HEK293T (cell line): ENCODE measurements at regions not wholly inside any gene's neighbourhood (a gene's known extent, or its start where the extent isn't known, plus 50 kb on each side); places are given as distances from the start of the nearest gene placed in this dataset.
A peak's percentile ranks its signal among the peaks of the same experiment; 100 is the strongest.

Source experiments
- CTCF ChIA-PET: fragments of 350-600 bp; formaldehyde crosslinking; extraction: SDS; loops from one replicate; lab custom pipeline; 2021; ENCODE audit warnings: antibody characterized with exemption, inconsistent platforms; lab: Yijun Ruan, JAX
- POLR2A ChIA-PET: fragments of 350-600 bp; formaldehyde crosslinking; extraction: SDS; loops from one replicate; lab custom pipeline; 2020; ENCODE audit warnings: antibody characterized with exemption, inconsistent platforms; lab: Yijun Ruan, JAX
- DNase-seq: peaks from one replicate; pipeline ENCODE4 v3.0.0; 2012; ENCODE audit warnings: mixed read lengths; ENCODE audit errors: extremely low spot score
- ARNT ChIP-seq: fragments of 450-650 bp; IDR thresholded peaks from 2 replicates; pipeline ENCODE4 v1.6.1; 2017; ENCODE audit warnings: mild to moderate bottlenecking
- BHLHE40 ChIP-seq: fragments of 450-650 bp; IDR thresholded peaks from 2 replicates; pipeline ENCODE4 v1.6.1; 2016; ENCODE audit warnings: mild to moderate bottlenecking, moderate library complexity, borderline replicate concordance
- CTBP1 ChIP-seq: fragments of 450-650 bp; IDR thresholded peaks from 2 replicates; pipeline ENCODE4 v1.6.1; 2016; ENCODE audit warnings: borderline replicate concordance
- ELF4 ChIP-seq: fragments of 450-650 bp; IDR thresholded peaks from 2 replicates; pipeline ENCODE4 v1.6.1; 2017; ENCODE audit warnings: antibody characterized with exemption
- FOXA1 ChIP-seq: fragments of 450-650 bp; IDR thresholded peaks from 2 replicates; pipeline ENCODE4 v1.6.1; 2016; ENCODE audit warnings: mild to moderate bottlenecking
- FOXK2 ChIP-seq: fragments of 450-650 bp; IDR thresholded peaks from 2 replicates; pipeline ENCODE4 v1.6.1; 2016; ENCODE audit warnings: mild to moderate bottlenecking
- FOXM1 ChIP-seq: fragments of 450-650 bp; IDR thresholded peaks from 2 replicates; pipeline ENCODE4 v1.6.1; 2017; ENCODE audit warnings: mild to moderate bottlenecking, borderline replicate concordance
- HDGF ChIP-seq: fragments of 450-650 bp; IDR thresholded peaks from 2 replicates; pipeline ENCODE4 v1.6.1; 2017; ENCODE audit warnings: antibody characterized with exemption, borderline replicate concordance
- L3MBTL2 ChIP-seq: fragments of 450-650 bp; conservative IDR thresholded peaks from 2 replicates; pipeline ENCODE4 v1.6.1; 2016; ENCODE audit warnings: mild to moderate bottlenecking
- LEF1 ChIP-seq: fragments of 450-650 bp; IDR thresholded peaks from 2 replicates; pipeline ENCODE4 v1.6.1; 2017; ENCODE audit warnings: mild to moderate bottlenecking, borderline replicate concordance
- NFRKB ChIP-seq: fragments of 450-650 bp; IDR thresholded peaks from 2 replicates; pipeline ENCODE4 v1.6.1; 2016; ENCODE audit warnings: mild to moderate bottlenecking, moderate library complexity
- PKNOX1 ChIP-seq: fragments of 450-650 bp; IDR thresholded peaks from 2 replicates; pipeline ENCODE4 v1.6.1; 2016
- SP1 ChIP-seq: fragments of 450-650 bp; IDR thresholded peaks from 2 replicates; pipeline ENCODE4 v1.6.1; 2017
- SUZ12 ChIP-seq: fragments of 450-650 bp; IDR thresholded peaks from 2 replicates; pipeline ENCODE4 v1.6.1; 2016; ENCODE audit warnings: mild to moderate bottlenecking
- TARDBP ChIP-seq: fragments of 450-650 bp; IDR thresholded peaks from 2 replicates; pipeline ENCODE4 v1.6.1; 2016
- ZNF384 ChIP-seq: fragments of 450-650 bp; IDR thresholded peaks from 2 replicates; pipeline ENCODE4 v1.6.1; 2016

GRCh38 chr1:43067977-43068751 lies 103.9 kb downstream of the EBNA1BP2 start:
- peak; percentile 28 for DNase-seq
- TF ChIP-seq L3MBTL2 (no peak), NFRKB (no peak), FOXM1 (no peak), FOXA1 (no peak), ZNF384 (no peak), ELF4 (no peak), PKNOX1 (no peak), ARNT (no peak), TARDBP (no peak), SP1 (no peak), CTBP1 (no peak), HDGF (no peak), BHLHE40 (no peak), LEF1 (no peak), SUZ12 (no peak), FOXK2 (no peak)
- POLR2A ChIA-PET = interaction anchor here (1.4 kb wide), 1 partner anchor 301 kb away, joined by 3 read pairs; the partner anchor contains the start of genes C1orf50 and P3H1
- CTCF ChIA-PET = no interaction called here

- POLR2A ChIA-PET = interaction anchor here (1.4 kb wide), 1 partner anchor 300 kb away, joined by 3 read pairs; the partner anchor contains the start of genes C1orf50 and P3H1
Observed at GRCh38 chr1:43067233-43067745, 104.8 kb downstream of the EBNA1BP2 start.

GRCh38 chr1:43066578-43066977 lies 105.5 kb downstream of the EBNA1BP2 start:
- DNase-seq = no peak
- POLR2A ChIA-PET = interaction anchor here (1.4 kb wide), 1 partner anchor 300 kb away, joined by 3 read pairs; the partner anchor contains the start of genes C1orf50 and P3H1
- TF ChIP-seq NFRKB (no peak), SUZ12 (no peak), ELF4 (no peak), ZNF384 (no peak), SP1 (no peak), FOXK2 (no peak), L3MBTL2 (no peak), CTBP1 (no peak), TARDBP (no peak), LEF1 (no peak), HDGF (no peak)
- CTCF ChIA-PET = no interaction called here

More at GRCh38 chr1:43067233-43067745, 104.8 kb downstream of the EBNA1BP2 start:
- CTCF ChIA-PET = no interaction called here
- TF ChIP-seq L3MBTL2 (no peak), ARNT (no peak), PKNOX1 (no peak), LEF1 (no peak), FOXM1 (no peak), FOXA1 (no peak), SUZ12 (no peak), NFRKB (no peak), SP1 (no peak), CTBP1 (no peak), TARDBP (no peak), BHLHE40 (no peak), ZNF384 (no peak)
- no peak for DNase-seq

GRCh38 chr1:43065616-43066399 lies 106.3 kb downstream of the EBNA1BP2 start:
- ChIA-PET POLR2A (interaction anchor here (1.6 kb wide), 1 partner anchor 8 kb away, joined by 4 read pairs; no protein-coding TSS in a partner anchor), CTCF (no interaction called here)
- DNase-seq = no peak
- TF ChIP-seq ZNF384 (no peak), TARDBP (no peak), L3MBTL2 (no peak), HDGF (no peak), SP1 (no peak), SUZ12 (no peak), ELF4 (no peak), LEF1 (no peak), FOXM1 (no peak), CTBP1 (no peak), NFRKB (no peak), ARNT (no peak)

GRCh38 chr1:43065191-43065590 lies 106.5 kb upstream of the SLC2A1 start:
- TF ChIP-seq HDGF = no peak
- TF ChIP-seq BHLHE40 = no peak
- TF ChIP-seq PKNOX1 = no peak
- no peak for TF ChIP-seq NFRKB
- no peak for DNase-seq
- ChIA-PET CTCF (no interaction called here), POLR2A (interaction anchor here (1.3 to 1.6 kb wide), 2 partner anchors 8 to 219 kb away, joined by 3 to 4 read pairs; partner anchors contain the start of gene ZNF691)
